ENCODE measurements at regions not wholly inside any gene's neighbourhood (a gene's known extent, or its start where the extent isn't known, plus 50 kb on each side); places are given as distances from the start of the nearest gene placed in this dataset.

GRCh38 chr10:128304271-128304670 is 178.0 kb upstream of the MKI67 start:
- no peak for TF ChIP-seq POLR2A (IDR thresholded peaks at IDR 0.05; ENCODE audit: low read depth, low read length)
- no peak for TF ChIP-seq POLR2AphosphoS5 (IDR thresholded peaks at IDR 0.05; ENCODE audit: low read depth, low read length)
- TF ChIP-seq TAF1 (IDR thresholded peaks at IDR 0.05; ENCODE audit: low read depth, low read length), result no peak

Measured in GM12891 (cell line).